RWPE1 (cell line): ENCODE measurements at regions not wholly inside any gene's neighbourhood (a gene's known extent, or its start where the extent isn't known, plus 50 kb on each side); places are given as distances from the start of the nearest gene placed in this dataset.

Source experiments
- CTCF ChIA-PET: fragments of 350-600 bp; sonication (Branson Sonifier 250); formaldehyde crosslinking; extraction: SDS; loops from one replicate; lab custom pipeline; 2021; lab: Yijun Ruan, JAX
- POLR2A ChIA-PET: fragments of 400-600 bp; formaldehyde crosslinking; extraction: SDS; loops from one replicate; lab custom pipeline; 2020; ENCODE audit warnings: antibody characterized with exemption; ENCODE audit not compliant: low non-redundant PET; lab: Yijun Ruan, JAX
- DNase-seq: peaks from one replicate; pipeline ENCODE4 v3.0.0; 2012; ENCODE audit warnings: low spot score
- H3K27ac ChIP-seq: fragments of 450-650 bp; 2 replicates; pipeline ENCODE4 v1.5.1; 2017
- TF ChIP-seq, protein P1 (sequence below): fragments of 450-650 bp; conservative IDR thresholded peaks from 2 replicates; pipeline ENCODE4 v1.5.1; 2017; ENCODE audit warnings: low read depth, mild to moderate bottlenecking

DNA sequence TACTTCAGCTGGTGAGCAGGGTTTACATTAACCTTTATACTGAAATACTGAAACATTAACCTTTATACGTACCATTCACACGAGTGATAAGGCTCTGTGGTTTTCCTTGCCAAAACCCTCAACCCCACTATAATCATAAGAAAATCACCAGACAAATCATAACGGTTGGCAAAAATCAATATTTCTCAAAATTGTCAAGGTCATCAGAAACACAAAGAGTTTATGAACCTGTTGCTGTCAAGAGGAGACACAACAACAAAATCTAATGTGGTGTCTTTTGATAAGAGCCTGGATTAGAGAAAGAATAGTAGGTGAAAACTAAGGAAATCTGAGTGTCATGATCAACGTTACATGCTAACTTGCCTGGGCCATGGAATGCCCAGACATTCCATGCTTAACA is 396.9 kb upstream of the TMEFF2 start:
- DNase-seq: no peak
- ChIA-PET CTCF (interaction anchor here (0.7 kb wide), 1 partner anchor 1879 kb away, joined by 3 read pairs; no protein-coding TSS in a partner anchor), POLR2A (no interaction called here)
- no peak overlapping the region for H3K27ac ChIP-seq
- TF ChIP-seq, protein P1, sequence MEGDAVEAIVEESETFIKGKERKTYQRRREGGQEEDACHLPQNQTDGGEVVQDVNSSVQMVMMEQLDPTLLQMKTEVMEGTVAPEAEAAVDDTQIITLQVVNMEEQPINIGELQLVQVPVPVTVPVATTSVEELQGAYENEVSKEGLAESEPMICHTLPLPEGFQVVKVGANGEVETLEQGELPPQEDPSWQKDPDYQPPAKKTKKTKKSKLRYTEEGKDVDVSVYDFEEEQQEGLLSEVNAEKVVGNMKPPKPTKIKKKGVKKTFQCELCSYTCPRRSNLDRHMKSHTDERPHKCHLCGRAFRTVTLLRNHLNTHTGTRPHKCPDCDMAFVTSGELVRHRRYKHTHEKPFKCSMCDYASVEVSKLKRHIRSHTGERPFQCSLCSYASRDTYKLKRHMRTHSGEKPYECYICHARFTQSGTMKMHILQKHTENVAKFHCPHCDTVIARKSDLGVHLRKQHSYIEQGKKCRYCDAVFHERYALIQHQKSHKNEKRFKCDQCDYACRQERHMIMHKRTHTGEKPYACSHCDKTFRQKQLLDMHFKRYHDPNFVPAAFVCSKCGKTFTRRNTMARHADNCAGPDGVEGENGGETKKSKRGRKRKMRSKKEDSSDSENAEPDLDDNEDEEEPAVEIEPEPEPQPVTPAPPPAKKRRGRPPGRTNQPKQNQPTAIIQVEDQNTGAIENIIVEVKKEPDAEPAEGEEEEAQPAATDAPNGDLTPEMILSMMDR: no peak

DNA sequence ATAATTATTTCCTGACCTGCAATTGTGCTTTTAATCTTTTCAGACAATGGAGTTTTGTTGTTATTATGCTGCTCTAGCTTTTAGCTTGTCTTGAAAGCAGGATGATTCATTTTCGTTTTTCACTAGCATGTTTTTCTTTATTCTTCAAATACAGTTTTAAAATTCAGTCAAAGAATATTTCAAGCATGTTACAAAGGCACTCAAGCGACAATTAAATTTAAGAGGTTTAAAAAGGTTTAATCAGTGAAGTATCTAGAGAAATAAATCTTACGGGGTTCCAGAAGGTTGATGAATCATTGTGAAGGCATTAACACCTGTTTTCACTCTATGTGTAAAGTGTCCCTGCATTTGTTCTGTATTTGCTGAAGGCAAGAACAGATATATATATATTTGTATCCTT is 390.7 kb upstream of the TMEFF2 start:
- ChIA-PET POLR2A (no interaction called here), CTCF (interaction anchor here (0.6 kb wide), 1 partner anchor 535 kb away, joined by 3 read pairs; no protein-coding TSS in a partner anchor)
- TF ChIP-seq, protein P1: no peak
- DNase-seq: no peak
- no peak overlapping the region for H3K27ac ChIP-seq

DNA sequence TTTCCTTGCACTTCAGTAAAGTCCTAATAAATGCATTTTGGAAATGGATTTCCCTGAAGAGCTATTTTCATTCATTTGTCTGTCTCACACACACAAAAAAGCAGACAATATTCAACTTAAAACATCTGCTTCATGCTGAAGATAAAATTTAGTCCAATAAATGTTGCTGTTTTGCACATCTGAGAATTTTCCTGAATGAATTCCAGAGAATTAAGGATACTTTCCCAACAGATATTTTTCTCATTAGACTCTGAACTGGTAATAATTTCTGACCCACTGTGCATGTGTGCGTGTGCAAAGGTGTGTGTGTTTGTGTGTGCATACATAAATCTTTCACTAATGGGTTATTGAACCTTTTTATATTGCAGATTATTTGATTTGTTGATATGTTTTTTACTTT is 390.2 kb upstream of the TMEFF2 start:
- H3K27ac ChIP-seq: no peak overlapping the region
- DNase-seq: no peak
- ChIA-PET POLR2A (no interaction called here), CTCF (interaction anchor here (0.6 kb wide), 1 partner anchor 534 kb away, joined by 3 read pairs; no protein-coding TSS in a partner anchor)
- TF ChIP-seq, protein P1: no peak

DNA sequence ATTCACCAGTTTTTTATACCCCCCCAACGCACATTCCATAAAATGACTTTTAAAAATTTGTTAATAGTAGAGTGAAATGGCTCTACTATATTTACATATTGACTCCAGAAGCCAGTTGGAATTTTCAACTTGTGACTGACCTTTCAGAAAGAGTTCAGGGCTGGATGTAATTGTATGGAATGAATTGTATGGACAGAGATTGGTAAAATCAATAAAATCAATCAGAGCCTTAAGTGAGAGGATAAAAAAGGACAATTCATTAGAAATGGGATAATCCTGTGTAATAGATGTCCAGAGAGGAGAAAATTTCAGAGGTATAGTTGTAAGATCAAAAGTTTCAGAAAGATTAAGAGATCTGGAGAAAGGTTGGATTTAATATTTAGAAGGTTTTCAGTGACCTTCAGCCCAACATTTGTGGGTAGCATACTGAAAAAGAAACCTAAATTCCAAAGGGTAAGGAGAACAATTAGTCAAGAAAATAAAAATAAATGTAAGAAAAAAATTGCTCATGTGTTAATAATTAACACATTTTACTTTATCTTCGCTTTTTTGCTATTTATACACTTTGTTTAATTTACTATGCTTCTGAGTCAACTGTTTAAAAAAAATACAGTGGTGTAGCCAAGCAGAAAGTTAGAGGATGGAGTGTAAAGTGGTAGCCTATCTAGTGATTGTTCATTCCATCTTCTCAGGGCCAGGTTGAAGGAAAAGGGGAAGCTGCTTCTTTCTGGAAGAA is 385.4 kb upstream of the TMEFF2 start:
- ChIA-PET POLR2A (no interaction called here), CTCF (no interaction called here)
- no peak overlapping the region for H3K27ac ChIP-seq
- no peak for DNase-seq
- TF ChIP-seq, protein P1: no peak

DNA sequence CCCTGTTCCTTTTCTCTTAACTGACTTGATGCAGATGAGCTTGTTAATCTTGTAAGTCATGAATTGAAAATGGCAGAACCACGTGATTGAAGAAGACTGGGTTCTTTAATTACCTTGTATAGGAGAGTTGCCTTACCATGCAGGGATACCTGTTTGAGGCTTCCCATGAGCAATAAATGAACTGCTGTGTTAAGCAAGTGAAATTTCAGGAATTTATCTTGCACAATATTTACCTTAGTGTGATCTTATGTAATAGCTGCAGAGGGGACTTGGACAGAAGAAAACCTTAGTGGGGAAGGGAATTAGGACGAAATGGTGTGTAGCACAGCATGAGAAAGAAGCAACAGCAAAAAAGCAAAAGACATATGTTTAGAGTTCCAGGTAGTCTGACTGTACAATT is 384.0 kb upstream of the TMEFF2 start:
- TF ChIP-seq, protein P1: no peak
- no peak for DNase-seq
- no peak overlapping the region for H3K27ac ChIP-seq
- CTCF ChIA-PET: no interaction called here
- POLR2A ChIA-PET: no interaction called here

DNA sequence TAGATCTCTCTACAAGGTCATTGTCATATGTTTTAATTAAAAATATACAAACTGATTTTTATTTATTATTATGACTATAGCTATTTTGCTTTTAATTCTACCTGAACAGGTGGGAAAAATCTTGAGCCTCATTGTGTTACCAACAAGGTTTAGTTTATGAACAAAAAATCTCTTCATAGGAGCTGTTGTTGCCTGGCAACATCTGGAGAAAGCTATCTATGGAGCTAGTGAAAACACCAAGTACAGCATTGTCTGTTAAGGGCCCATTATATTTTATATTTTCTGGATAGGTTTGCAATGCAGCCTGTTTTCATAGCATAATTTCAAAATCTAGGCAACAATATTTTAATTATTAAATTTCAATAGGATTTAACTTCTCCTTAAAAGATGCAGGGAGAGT is 383.0 kb upstream of the TMEFF2 start:
- no peak for DNase-seq

More for the DNA sequence above, 383.0 kb upstream of the TMEFF2 start:
- no peak overlapping the region for H3K27ac ChIP-seq
- ChIA-PET POLR2A (no interaction called here), CTCF (no interaction called here)
- TF ChIP-seq, protein P1: no peak
